ENCODE measurements at regions not wholly inside any gene's neighbourhood (a gene's known extent, or its start where the extent isn't known, plus 50 kb on each side); places are given as distances from the start of the nearest gene placed in this dataset.

- no peaks in the 10 kb centered on the region for H3K4me1 ChIP-seq (ENCODE audit: control insufficient read depth in 1 of 2, insufficient read depth in 2 of 2, low read length in 2 of 2)
- DNase-seq: no peak
- no peak overlapping the region for H3K27ac ChIP-seq (ENCODE audit: low read depth in 1 of 2, low read length in 2 of 2)
- H4K20me1 ChIP-seq (ENCODE audit: insufficient read depth, low read length): no peaks in the 10 kb centered on the region
- intact Hi-C loops (cut with micrococcal nuclease): no loop called here
- H3K27ac Mint-ChIP-seq: no peak overlapping the region
- 90% methylated on average over 1 of the region's 1 CpG for WGBS (ENCODE audit: insufficient coverage)
- H3K9ac ChIP-seq (ENCODE audit: insufficient read depth, low read length, poor library complexity, severe bottlenecking): no peak overlapping the region
- peaks cover 0 to 4% (median 3%) of the 10 kb centered on the region in 3 donors for H3K27me3 Mint-ChIP-seq (ENCODE audit: low read depth in 3 of 3)
- H3K9me3 Mint-ChIP-seq: peaks cover 0 to under 1% (median 0%) of the 10 kb centered on the region in 7 donors
- no peak overlapping the region for H3K4me3 Mint-ChIP-seq
- H3K4me2 ChIP-seq (replicated peaks; ENCODE audit: extremely low read depth, low read length, poor library complexity, severe bottlenecking): no peak overlapping the region
- TF ChIP-seq, protein P1, sequence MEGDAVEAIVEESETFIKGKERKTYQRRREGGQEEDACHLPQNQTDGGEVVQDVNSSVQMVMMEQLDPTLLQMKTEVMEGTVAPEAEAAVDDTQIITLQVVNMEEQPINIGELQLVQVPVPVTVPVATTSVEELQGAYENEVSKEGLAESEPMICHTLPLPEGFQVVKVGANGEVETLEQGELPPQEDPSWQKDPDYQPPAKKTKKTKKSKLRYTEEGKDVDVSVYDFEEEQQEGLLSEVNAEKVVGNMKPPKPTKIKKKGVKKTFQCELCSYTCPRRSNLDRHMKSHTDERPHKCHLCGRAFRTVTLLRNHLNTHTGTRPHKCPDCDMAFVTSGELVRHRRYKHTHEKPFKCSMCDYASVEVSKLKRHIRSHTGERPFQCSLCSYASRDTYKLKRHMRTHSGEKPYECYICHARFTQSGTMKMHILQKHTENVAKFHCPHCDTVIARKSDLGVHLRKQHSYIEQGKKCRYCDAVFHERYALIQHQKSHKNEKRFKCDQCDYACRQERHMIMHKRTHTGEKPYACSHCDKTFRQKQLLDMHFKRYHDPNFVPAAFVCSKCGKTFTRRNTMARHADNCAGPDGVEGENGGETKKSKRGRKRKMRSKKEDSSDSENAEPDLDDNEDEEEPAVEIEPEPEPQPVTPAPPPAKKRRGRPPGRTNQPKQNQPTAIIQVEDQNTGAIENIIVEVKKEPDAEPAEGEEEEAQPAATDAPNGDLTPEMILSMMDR (IDR thresholded peaks at IDR 0.05): no peak
- H3K9me3 ChIP-seq (replicated peaks in 1 of 2; ENCODE audit: control insufficient read depth in 1 of 2, insufficient read depth in 1 of 2, low read length in 2 of 2): no peaks in the 10 kb centered on the region
- no peaks in the 10 kb centered on the region for H3K79me2 ChIP-seq (ENCODE audit: insufficient read depth, low read length)
- no peak overlapping the region for H3K4me3 ChIP-seq (replicated peaks in 1 of 3; ENCODE audit: low read depth in 2 of 3, low read length in 3 of 3)
- no peaks in the 10 kb centered on the region for H3K36me3 Mint-ChIP-seq
- H2AFZ ChIP-seq (ENCODE audit: insufficient read depth, low read depth, low read length, poor library complexity, severe bottlenecking): no peak overlapping the region
- H3K4me1 Mint-ChIP-seq: no peaks in the 10 kb centered on the region
- no peaks in the 10 kb centered on the region for H3K36me3 ChIP-seq (replicated peaks in 1 of 2; ENCODE audit: control insufficient read depth in 1 of 2, insufficient read depth in 2 of 2, low read length in 2 of 2)
- no peaks in the 10 kb centered on the region for H3K27me3 ChIP-seq (ENCODE audit: control insufficient read depth in 2 of 2, insufficient read depth in 2 of 2, low read length in 2 of 2)
Measured at GRCh38 chr18:54675076-54675475, 84.0 kb downstream of the DYNAP start.

DNA sequence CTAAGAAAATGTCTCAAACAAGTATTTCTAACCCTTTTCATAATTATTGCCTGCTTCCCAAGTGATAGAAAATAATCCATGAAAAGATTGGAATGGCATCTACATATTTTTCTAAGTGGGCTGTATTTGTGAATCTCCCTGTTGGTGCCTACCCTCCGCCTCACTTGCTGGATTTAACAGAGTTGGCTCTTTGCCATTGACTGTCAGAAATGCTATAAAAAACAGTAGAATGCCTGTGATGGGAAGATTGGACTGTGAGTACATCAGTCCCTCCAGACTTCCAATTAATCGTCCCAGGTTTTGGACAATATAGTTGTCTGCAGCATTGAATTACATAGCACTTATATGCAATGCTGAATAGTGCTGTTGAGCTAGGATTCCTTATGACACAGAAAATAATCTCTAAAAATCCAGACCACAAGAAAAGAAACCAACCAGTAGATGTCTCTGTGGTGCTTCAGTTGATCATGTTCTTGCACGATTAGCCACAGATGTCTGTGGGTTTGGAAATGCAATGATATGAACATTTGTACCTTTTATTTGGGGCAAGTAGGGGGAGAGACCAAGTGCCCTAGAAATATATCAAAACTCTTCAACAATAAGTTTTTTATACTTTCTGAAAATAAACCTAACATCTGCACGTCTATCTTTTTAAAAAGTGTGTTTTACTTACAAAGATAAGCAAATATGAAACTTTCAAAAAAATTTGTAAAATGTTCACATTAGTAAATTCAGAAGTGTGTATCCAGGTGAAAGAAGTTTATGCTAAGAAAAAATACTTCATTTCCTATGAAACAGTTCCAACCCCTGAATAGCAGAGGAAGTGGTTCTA is 88.5 kb downstream of the DYNAP start:
- H3K4me1 Mint-ChIP-seq: no peaks in the 10 kb centered on the region
- H3K4me2 ChIP-seq (replicated peaks; ENCODE audit: extremely low read depth, low read length, poor library complexity, severe bottlenecking): no peak overlapping the region
- no peak overlapping the region for H2AFZ ChIP-seq (ENCODE audit: insufficient read depth, low read depth, low read length, poor library complexity, severe bottlenecking)
- no peaks in the 10 kb centered on the region for H3K36me3 ChIP-seq (replicated peaks in 1 of 2; ENCODE audit: control insufficient read depth in 1 of 2, insufficient read depth in 2 of 2, low read length in 2 of 2)
- H3K4me1 ChIP-seq (ENCODE audit: control insufficient read depth in 1 of 2, insufficient read depth in 2 of 2, low read length in 2 of 2): no peaks in the 10 kb centered on the region
- H3K27ac ChIP-seq (ENCODE audit: low read depth in 1 of 2, low read length in 2 of 2): no peak overlapping the region
- H3K4me3 Mint-ChIP-seq: no peak overlapping the region
- H3K4me3 ChIP-seq (replicated peaks in 1 of 3; ENCODE audit: low read depth in 2 of 3, low read length in 3 of 3): no peak overlapping the region
- H3K27me3 Mint-ChIP-seq (ENCODE audit: low read depth in 3 of 3): peaks cover 6 to 9% (median 6%) of the 10 kb centered on the region in 3 donors
- no peaks in the 10 kb centered on the region for H3K79me2 ChIP-seq (ENCODE audit: insufficient read depth, low read length)
- no peaks in the 10 kb centered on the region for H3K36me3 Mint-ChIP-seq
- no peaks in the 10 kb centered on the region for H3K9me3 Mint-ChIP-seq
- WGBS (ENCODE audit: insufficient coverage): no CpG with 5 or more reads among the region's 4 CpGs
- no peak overlapping the region for H3K27ac Mint-ChIP-seq
- no peak for DNase-seq
- H3K27me3 ChIP-seq (ENCODE audit: control insufficient read depth in 2 of 2, insufficient read depth in 2 of 2, low read length in 2 of 2): no peaks in the 10 kb centered on the region
- intact Hi-C loops (cut with micrococcal nuclease): no loop called here
- H3K9me3 ChIP-seq (replicated peaks in 1 of 2; ENCODE audit: control insufficient read depth in 1 of 2, insufficient read depth in 1 of 2, low read length in 2 of 2): no peaks in the 10 kb centered on the region
- TF ChIP-seq, protein P1 (IDR thresholded peaks at IDR 0.05): no peak
- no peak overlapping the region for H3K9ac ChIP-seq (ENCODE audit: insufficient read depth, low read length, poor library complexity, severe bottlenecking)
- no peaks in the 10 kb centered on the region for H4K20me1 ChIP-seq (ENCODE audit: insufficient read depth, low read length)
